ENCODE measurements at regions not wholly inside any gene's neighbourhood (a gene's known extent, or its start where the extent isn't known, plus 50 kb on each side); places are given as distances from the start of the nearest gene placed in this dataset.

GRCh38 chr5:60368100-60368499, 331.9 kb downstream of the DEPDC1B start:
- Histone ChIP-seq H3K4me1 (ENCODE audit: insufficient read depth, low read length) (no peaks in the 10 kb centered on the region), H3K79me2 (ENCODE audit: insufficient read depth, low read length) (no peaks in the 10 kb centered on the region), H2BK120ac (ENCODE audit: low read depth, low read length, poor library complexity, severe bottlenecking) (no peak overlapping the region), H4K5ac (ENCODE audit: insufficient read length, low read depth, low read length) (no peak overlapping the region), H3K23me2 (ENCODE audit: insufficient read length, low read depth, low read length, poor library complexity, severe bottlenecking) (no peaks in the 10 kb centered on the region), H3K23ac (ENCODE audit: insufficient read length, low read depth, low read length) (no peak overlapping the region), H3K27me3 (ENCODE audit: insufficient read depth, low read length) (no peaks in the 10 kb centered on the region), H2AFZ (ENCODE audit: low read length) (no peak overlapping the region), H3K4ac (ENCODE audit: low read depth, low read length) (no peak overlapping the region), H3K14ac (ENCODE audit: insufficient read depth, low read length) (no peak overlapping the region), H2BK15ac (ENCODE audit: low read depth, low read length) (no peak overlapping the region), H3K79me1 (ENCODE audit: insufficient read depth, low read depth, low read length, poor library complexity, severe bottlenecking) (no peaks in the 10 kb centered on the region), H2BK5ac (ENCODE audit: insufficient read length, low read length) (no peak overlapping the region), H3K56ac (ENCODE audit: insufficient read length, low read depth, low read length) (no peak overlapping the region), H3K9me3 (ENCODE audit: control insufficient read depth, low read depth, low read length) (no peaks in the 10 kb centered on the region), H4K8ac (replicated peaks; ENCODE audit: insufficient read length, low read depth, low read length) (no peak overlapping the region), H3K4me2 (ENCODE audit: insufficient read depth, insufficient read length, low read length) (no peak overlapping the region), H2BK20ac (ENCODE audit: low read depth, low read length, poor library complexity, severe bottlenecking) (no peak overlapping the region), H2AK5ac (ENCODE audit: insufficient read length, low read length) (no peak overlapping the region), H3T11ph (ENCODE audit: low read length) (no peak overlapping the region), H3K9ac (ENCODE audit: extremely low read depth, insufficient read length, low read length) (no peak overlapping the region), H4K91ac (ENCODE audit: insufficient read length, low read depth, low read length) (no peak overlapping the region), H4K20me1 (ENCODE audit: control insufficient read depth, insufficient read depth, insufficient read length) (no peaks in the 10 kb centered on the region), H3K27ac (ENCODE audit: insufficient read length, low read depth, low read length) (no peak overlapping the region), H3K18ac (ENCODE audit: insufficient read length, low read depth, low read length) (no peak overlapping the region), H2BK12ac (ENCODE audit: insufficient read length, low read depth, low read length) (no peak overlapping the region)
- no peaks in the 10 kb centered on the region for H3K36me3 Mint-ChIP-seq (ENCODE audit: insufficient read depth in 1 of 3, low read depth in 3 of 3)
- no peak overlapping the region for H3K4me3 Mint-ChIP-seq
- H3K9me3 Mint-ChIP-seq: no peaks in the 10 kb centered on the region
- no peak for DNase-seq
- WGBS (ENCODE audit: extremely low coverage, insufficient read length, low lambda C conversion rate): no CpG with 5 or more reads among the region's 5 CpGs
- TF ChIP-seq, protein P1, sequence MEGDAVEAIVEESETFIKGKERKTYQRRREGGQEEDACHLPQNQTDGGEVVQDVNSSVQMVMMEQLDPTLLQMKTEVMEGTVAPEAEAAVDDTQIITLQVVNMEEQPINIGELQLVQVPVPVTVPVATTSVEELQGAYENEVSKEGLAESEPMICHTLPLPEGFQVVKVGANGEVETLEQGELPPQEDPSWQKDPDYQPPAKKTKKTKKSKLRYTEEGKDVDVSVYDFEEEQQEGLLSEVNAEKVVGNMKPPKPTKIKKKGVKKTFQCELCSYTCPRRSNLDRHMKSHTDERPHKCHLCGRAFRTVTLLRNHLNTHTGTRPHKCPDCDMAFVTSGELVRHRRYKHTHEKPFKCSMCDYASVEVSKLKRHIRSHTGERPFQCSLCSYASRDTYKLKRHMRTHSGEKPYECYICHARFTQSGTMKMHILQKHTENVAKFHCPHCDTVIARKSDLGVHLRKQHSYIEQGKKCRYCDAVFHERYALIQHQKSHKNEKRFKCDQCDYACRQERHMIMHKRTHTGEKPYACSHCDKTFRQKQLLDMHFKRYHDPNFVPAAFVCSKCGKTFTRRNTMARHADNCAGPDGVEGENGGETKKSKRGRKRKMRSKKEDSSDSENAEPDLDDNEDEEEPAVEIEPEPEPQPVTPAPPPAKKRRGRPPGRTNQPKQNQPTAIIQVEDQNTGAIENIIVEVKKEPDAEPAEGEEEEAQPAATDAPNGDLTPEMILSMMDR (conservative IDR thresholded peaks at IDR 0.05): no peak
- H3K4me1 Mint-ChIP-seq: no peaks in the 10 kb centered on the region
- H3K27ac Mint-ChIP-seq: no peak overlapping the region
- H3K27me3 Mint-ChIP-seq (ENCODE audit: low read depth): no peaks in the 10 kb centered on the region

Data from H9 (cell line).